IMR-90 (cell line): ENCODE measurements at regions not wholly inside any gene's neighbourhood (a gene's known extent, or its start where the extent isn't known, plus 50 kb on each side); places are given as distances from the start of the nearest gene placed in this dataset.

ENCODE experiments used
- ATAC-seq: fragments of 200-7000 bp; cut with Tn5 transposase; 2 replicates; pipeline ENCODE4 v1.9.1; 2020; ENCODE audit warnings: low read depth, mild to moderate bottlenecking, moderate library complexity
- BruUV-seq: library from RNA; stranded (reverse); fragments of 400-500 nt; replicated peaks from 2 replicates; lab custom pipeline; 2021; lab: Mats Ljungman, UMichigan
- CTCF ChIA-PET: fragments of 300-600 bp; formaldehyde crosslinking; extraction: SDS; loops from one replicate; lab custom pipeline; 2021; ENCODE audit warnings: antibody characterized with exemption; lab: Yijun Ruan, JAX
- POLR2A ChIA-PET: fragments of 300-600 bp; sonication (Branson Sonifier 250); formaldehyde crosslinking; loops from one replicate; lab custom pipeline; 2022; ENCODE audit warnings: antibody characterized with exemption; ENCODE audit not compliant: unreplicated experiment; lab: Charles Lee
- DNase-seq: peaks from one replicate; pipeline ENCODE4 v3.0.0; 2013
- H2AFZ ChIP-seq: replicated peaks from 2 replicates; pipeline ENCODE3; 2013; ENCODE audit warnings: low read length, mild to moderate bottlenecking; ENCODE audit not compliant: poor library complexity
- H2AK5ac ChIP-seq: 2 replicates; pipeline ENCODE4 v1.6.1; 2013; ENCODE audit warnings: low read depth, low read length, inconsistent platforms
- H2AK9ac ChIP-seq: replicated peaks from 2 replicates; pipeline ENCODE3; 2013; ENCODE audit warnings: mild to moderate bottlenecking, low read depth, low read length, moderate library complexity; ENCODE audit not compliant: poor library complexity
- H2BK120ac ChIP-seq: 2 replicates; pipeline ENCODE4 v1.6.1; 2013; ENCODE audit warnings: low read depth, low read length, inconsistent platforms
- H2BK15ac ChIP-seq: 3 replicates; pipeline ENCODE4 v1.6.1; 2013; ENCODE audit warnings: low read depth, low read length, inconsistent platforms
- H2BK20ac ChIP-seq: 2 replicates; pipeline ENCODE4 v1.6.1; 2013; ENCODE audit warnings: low read depth, mild to moderate bottlenecking, inconsistent platforms, low read length, moderate library complexity
- H2BK5ac ChIP-seq: 2 replicates; pipeline ENCODE4 v1.6.1; 2013; ENCODE audit warnings: mild to moderate bottlenecking, low read depth, low read length, inconsistent platforms; ENCODE audit not compliant: poor library complexity, severe bottlenecking
- H3K14ac ChIP-seq: replicated peaks from 2 replicates; pipeline ENCODE4 v1.6.1; 2013; ENCODE audit warnings: low read depth, low read length, inconsistent platforms
- H3K18ac ChIP-seq: 2 replicates; pipeline ENCODE4 v1.6.1; 2013; ENCODE audit warnings: low read depth, low read length, control low read depth
- H3K23ac ChIP-seq: 2 replicates; pipeline ENCODE4 v1.6.1; 2013; ENCODE audit warnings: low read depth, low read length, inconsistent platforms
- H3K27ac ChIP-seq: 2 replicates; pipeline ENCODE4 v1.5.1; 2013; ENCODE audit warnings: mild to moderate bottlenecking, control low read depth, low read length; ENCODE audit not compliant: insufficient read depth
- H3K27me3 ChIP-seq: 2 replicates; pipeline ENCODE4 v1.6.1; 2013; ENCODE audit warnings: low read length; ENCODE audit not compliant: control insufficient read depth, insufficient read depth
- H3K36me3 ChIP-seq: 2 replicates; pipeline ENCODE4 v1.6.1; 2013; ENCODE audit warnings: low read length, mixed read lengths; ENCODE audit not compliant: control insufficient read depth, insufficient read depth
- H3K4ac ChIP-seq: 2 replicates; pipeline ENCODE4 v1.6.1; 2013; ENCODE audit warnings: low read depth, low read length, inconsistent platforms
- H3K4me1 ChIP-seq: 2 replicates; pipeline ENCODE4 v1.6.1; 2013; ENCODE audit warnings: low read length, mixed read lengths; ENCODE audit not compliant: control insufficient read depth, insufficient read depth
- H3K4me2 ChIP-seq: 2 replicates; pipeline ENCODE4 v1.6.1; 2013; ENCODE audit warnings: low read depth, mild to moderate bottlenecking, control low read depth, low read length, moderate library complexity
- H3K4me3 ChIP-seq: 2 replicates; pipeline ENCODE4 v1.5.1; 2013; ENCODE audit warnings: low read depth, mild to moderate bottlenecking, control low read depth, low read length, moderate library complexity; ENCODE audit not compliant: insufficient read depth
- H3K56ac ChIP-seq: 2 replicates; pipeline ENCODE4 v1.6.1; 2013; ENCODE audit warnings: low read length, inconsistent platforms; ENCODE audit not compliant: insufficient read depth; ENCODE audit errors: extremely low read depth
- H3K79me1 ChIP-seq, 2 experiments: 2 replicates each; pipeline ENCODE4 v1.6.1; 2013; ENCODE audit warnings: low read length in 2 of 2, inconsistent platforms in 1 of 2, low read depth in 1 of 2
- H3K9ac ChIP-seq: 2 replicates; pipeline ENCODE4 v1.6.1; 2013; ENCODE audit warnings: low read depth, low read length, control low read depth
- H3K9me1 ChIP-seq: 2 replicates; pipeline ENCODE4 v1.6.1; 2013; ENCODE audit warnings: low read length, inconsistent platforms; ENCODE audit not compliant: insufficient read depth
- H3K9me3 ChIP-seq: 2 replicates; pipeline ENCODE4 v1.6.1; 2013; ENCODE audit warnings: low read length; ENCODE audit not compliant: control insufficient read depth, insufficient read depth
- H4K20me1 ChIP-seq: 2 replicates; pipeline ENCODE4 v1.6.1; 2013; ENCODE audit warnings: low read length, inconsistent platforms; ENCODE audit not compliant: insufficient read depth
- H4K5ac ChIP-seq: 2 replicates; pipeline ENCODE4 v1.6.1; 2013; ENCODE audit warnings: mild to moderate bottlenecking, low read depth, low read length, control low read depth
- H4K8ac ChIP-seq, 2 experiments: 2 replicates each; pipeline ENCODE4 v1.6.1; 2013; ENCODE audit warnings: low read depth in 2 of 2, low read length in 2 of 2, control low read depth in 1 of 2, inconsistent platforms in 1 of 2
- H4K91ac ChIP-seq: 2 replicates; pipeline ENCODE4 v1.6.1; 2013; ENCODE audit warnings: low read depth, low read length, inconsistent platforms; ENCODE audit not compliant: insufficient read depth
- BHLHE40 ChIP-seq: fragments of 150-350 bp; IDR thresholded peaks from 2 replicates; pipeline ENCODE4 v1.6.1; 2016; ENCODE audit warnings: mild to moderate bottlenecking, low read depth, low read length
- CEBPB ChIP-seq: IDR thresholded peaks from 2 replicates; pipeline ENCODE4 v1.6.1; 2012; ENCODE audit warnings: low read depth, low read length, improper control_type of control experiment
- CHD1 ChIP-seq: IDR thresholded peaks from 2 replicates; pipeline ENCODE4 v1.6.1; 2012; ENCODE audit warnings: low read depth, low read length, improper control_type of control experiment
- FOS ChIP-seq: fragments of 150-350 bp; IDR thresholded peaks from 2 replicates; pipeline ENCODE4 v1.6.1; 2016; ENCODE audit warnings: low read depth, low read length
- MAFK ChIP-seq: IDR thresholded peaks from 2 replicates; pipeline ENCODE4 v1.6.1; 2012; ENCODE audit warnings: low read depth, low read length, improper control_type of control experiment
- MAZ ChIP-seq: IDR thresholded peaks from 2 replicates; pipeline ENCODE4 v1.6.1; 2012; ENCODE audit warnings: low read depth, mild to moderate bottlenecking, low read length, improper control_type of control experiment, moderate library complexity, borderline replicate concordance
- MXI1 ChIP-seq: IDR thresholded peaks from 2 replicates; pipeline ENCODE4 v1.6.1; 2012; ENCODE audit warnings: low read depth, mild to moderate bottlenecking, low read length, moderate library complexity, borderline replicate concordance
- NFE2L2 ChIP-seq: fragments of 150-350 bp; IDR thresholded peaks from 2 replicates; pipeline ENCODE4 v1.6.1; 2016; ENCODE audit warnings: low read depth, mild to moderate bottlenecking, low read length
- POLR2A ChIP-seq: IDR thresholded peaks from 2 replicates; pipeline ENCODE4 v1.6.1; 2012; ENCODE audit warnings: mild to moderate bottlenecking, low read depth, low read length
- RAD21 ChIP-seq: IDR thresholded peaks from 2 replicates; pipeline ENCODE4 v1.6.1; 2012; ENCODE audit warnings: low read length, improper control_type of control experiment
- RCOR1 ChIP-seq: IDR thresholded peaks from 2 replicates; pipeline ENCODE4 v1.6.1; 2012; ENCODE audit warnings: mild to moderate bottlenecking, low read length, improper control_type of control experiment; ENCODE audit not compliant: insufficient replicate concordance
- RFX5 ChIP-seq: IDR thresholded peaks from 2 replicates; pipeline ENCODE4 v1.8.0; 2012; ENCODE audit warnings: low read depth, mild to moderate bottlenecking, low read length, moderate library complexity
- SMC3 ChIP-seq: fragments of 150-350 bp; IDR thresholded peaks from 2 replicates; pipeline ENCODE4 v1.6.1; 2016; ENCODE audit warnings: low read depth, mild to moderate bottlenecking, antibody characterized with exemption, low read length, moderate library complexity
- WGBS, 2 experiments: methylation state at CpG; one replicate each; pipeline versions ENCODE4 v1.1.5 to v1.1.7; 2013; ENCODE audit warnings: missing lambda C conversion rate in 2 of 2; ENCODE audit not compliant: insufficient read length in 1 of 2; ENCODE audit errors: extremely low coverage in 2 of 2; 5-methylcytosine and 5-hydroxymethylcytosine counted together
- dilution Hi-C: fragments of 300-500 bp; cut with HindIII; formaldehyde crosslinking; loops from one replicate; pipeline ENCODE4 v1.14.3; 2018; ENCODE audit warnings: low sequenced_read_pairs; ENCODE audit not compliant: unreplicated experiment
- in situ Hi-C: fragments of 300-500 bp; cut with MboI; formaldehyde crosslinking; loops from 3 replicates; pipeline ENCODE4 v1.14.3; 2019; ENCODE audit warnings: low sequenced_read_pairs, inconsistent platforms, mixed read lengths
- intact Hi-C: fragments of 100-400 bp; cut with micrococcal nuclease; formaldehyde crosslinking; loops from 2 replicates; pipeline ENCODE4 v1.10.0; 2022
- TF ChIP-seq, protein P1 (sequence below): conservative IDR thresholded peaks from 2 replicates; pipeline ENCODE4 v1.5.1; 2012; ENCODE audit warnings: mild to moderate bottlenecking, low read depth, low read length, improper control_type of control experiment
- TF ChIP-seq, protein P2 (sequence below): fragments of 150-350 bp; IDR thresholded peaks from 2 replicates; pipeline ENCODE4 v1.6.1; 2017; ENCODE audit warnings: mild to moderate bottlenecking, antibody characterized with exemption, low read length, low read depth
- TF ChIP-seq, protein P3 (sequence below): fragments of 150-350 bp; IDR thresholded peaks from 2 replicates; pipeline ENCODE4 v1.6.1; 2016; ENCODE audit warnings: low read depth, mild to moderate bottlenecking, low read length, moderate library complexity, borderline replicate concordance

- no peak overlapping the region for H2AK5ac ChIP-seq
- H4K5ac ChIP-seq: no peak overlapping the region
- no TSS peak for BruUV-seq
- no peak overlapping the region for H3K4ac ChIP-seq
- H3K9me3 ChIP-seq: no peaks in the 10 kb centered on the region
- no peak overlapping the region for H3K23ac ChIP-seq
- no peaks in the 10 kb centered on the region for H3K79me1 ChIP-seq
- no peaks in the 10 kb centered on the region for H3K4me1 ChIP-seq
- no peak overlapping the region for H2BK120ac ChIP-seq
- no peak overlapping the region for H3K4me3 ChIP-seq
- no peak overlapping the region for H2BK20ac ChIP-seq
- H3K9me1 ChIP-seq: 0 out of 2 replicates have a peak, but pooled peaks cover 4% of the 10 kb centered on the region
- TF ChIP-seq NFE2L2 (no peak), MXI1 (no peak), RFX5 (no peak), RAD21 (no peak), BHLHE40 (no peak), CHD1 (no peak), SMC3 (no peak), POLR2A (no peak), MAFK (no peak), RCOR1 (no peak), MAZ (no peak), FOS (no peak), CEBPB (no peak)
- TF ChIP-seq, protein P1, sequence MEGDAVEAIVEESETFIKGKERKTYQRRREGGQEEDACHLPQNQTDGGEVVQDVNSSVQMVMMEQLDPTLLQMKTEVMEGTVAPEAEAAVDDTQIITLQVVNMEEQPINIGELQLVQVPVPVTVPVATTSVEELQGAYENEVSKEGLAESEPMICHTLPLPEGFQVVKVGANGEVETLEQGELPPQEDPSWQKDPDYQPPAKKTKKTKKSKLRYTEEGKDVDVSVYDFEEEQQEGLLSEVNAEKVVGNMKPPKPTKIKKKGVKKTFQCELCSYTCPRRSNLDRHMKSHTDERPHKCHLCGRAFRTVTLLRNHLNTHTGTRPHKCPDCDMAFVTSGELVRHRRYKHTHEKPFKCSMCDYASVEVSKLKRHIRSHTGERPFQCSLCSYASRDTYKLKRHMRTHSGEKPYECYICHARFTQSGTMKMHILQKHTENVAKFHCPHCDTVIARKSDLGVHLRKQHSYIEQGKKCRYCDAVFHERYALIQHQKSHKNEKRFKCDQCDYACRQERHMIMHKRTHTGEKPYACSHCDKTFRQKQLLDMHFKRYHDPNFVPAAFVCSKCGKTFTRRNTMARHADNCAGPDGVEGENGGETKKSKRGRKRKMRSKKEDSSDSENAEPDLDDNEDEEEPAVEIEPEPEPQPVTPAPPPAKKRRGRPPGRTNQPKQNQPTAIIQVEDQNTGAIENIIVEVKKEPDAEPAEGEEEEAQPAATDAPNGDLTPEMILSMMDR: no peak
- TF ChIP-seq, protein P2, sequence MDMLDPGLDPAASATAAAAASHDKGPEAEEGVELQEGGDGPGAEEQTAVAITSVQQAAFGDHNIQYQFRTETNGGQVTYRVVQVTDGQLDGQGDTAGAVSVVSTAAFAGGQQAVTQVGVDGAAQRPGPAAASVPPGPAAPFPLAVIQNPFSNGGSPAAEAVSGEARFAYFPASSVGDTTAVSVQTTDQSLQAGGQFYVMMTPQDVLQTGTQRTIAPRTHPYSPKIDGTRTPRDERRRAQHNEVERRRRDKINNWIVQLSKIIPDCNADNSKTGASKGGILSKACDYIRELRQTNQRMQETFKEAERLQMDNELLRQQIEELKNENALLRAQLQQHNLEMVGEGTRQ: no peak
- TF ChIP-seq, protein P3, sequence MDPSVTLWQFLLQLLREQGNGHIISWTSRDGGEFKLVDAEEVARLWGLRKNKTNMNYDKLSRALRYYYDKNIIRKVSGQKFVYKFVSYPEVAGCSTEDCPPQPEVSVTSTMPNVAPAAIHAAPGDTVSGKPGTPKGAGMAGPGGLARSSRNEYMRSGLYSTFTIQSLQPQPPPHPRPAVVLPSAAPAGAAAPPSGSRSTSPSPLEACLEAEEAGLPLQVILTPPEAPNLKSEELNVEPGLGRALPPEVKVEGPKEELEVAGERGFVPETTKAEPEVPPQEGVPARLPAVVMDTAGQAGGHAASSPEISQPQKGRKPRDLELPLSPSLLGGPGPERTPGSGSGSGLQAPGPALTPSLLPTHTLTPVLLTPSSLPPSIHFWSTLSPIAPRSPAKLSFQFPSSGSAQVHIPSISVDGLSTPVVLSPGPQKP: no peak
- H3K18ac ChIP-seq: no peak overlapping the region
- no peak overlapping the region for H2AFZ ChIP-seq
- ATAC-seq: no peak
- DNase-seq: no peak
- H3K56ac ChIP-seq: no peak overlapping the region
- no peak overlapping the region for H3K14ac ChIP-seq
- no peak overlapping the region for H2BK5ac ChIP-seq
- H2AK9ac ChIP-seq: no peak overlapping the region
- H3K9ac ChIP-seq: no peak overlapping the region
- H3K36me3 ChIP-seq: no peaks in the 10 kb centered on the region
- peaks cover 48% of the 10 kb centered on the region for H3K27me3 ChIP-seq
- WGBS, 2 experiments: 31% methylated on average over 3 of the region's 7 CpGs; no CpG with 5 or more reads in 1 of the 2 experiments
- no peak overlapping the region for H2BK15ac ChIP-seq
- H3K27ac ChIP-seq: no peak overlapping the region
- ChIA-PET CTCF (no interaction called here), POLR2A (no interaction called here)
- H3K4me2 ChIP-seq: no peak overlapping the region
- H4K20me1 ChIP-seq: no peaks in the 10 kb centered on the region
- in situ Hi-C loops (no loop called here), dilution Hi-C loops (no loop called here), intact Hi-C loops (no loop called here)
- H4K8ac ChIP-seq: no peak overlapping the region
- H4K91ac ChIP-seq: no peak overlapping the region
Measured at GRCh38 chr2:120496235-120496634, 150.3 kb downstream of the INHBB start.
